ENCODE measurements at regions not wholly inside any gene's neighbourhood (a gene's known extent, or its start where the extent isn't known, plus 50 kb on each side); places are given as distances from the start of the nearest gene placed in this dataset.

GRCh38 chr11:119861160-119861559, 132.2 kb upstream of the NECTIN1 start:
- H3K27ac Mint-ChIP-seq = no peak overlapping the region
- no peak for DNase-seq

More at GRCh38 chr11:119861160-119861559, 132.2 kb upstream of the NECTIN1 start:
- Mint-ChIP-seq H3K4me1 (peaks cover 13 to 16% of the 10 kb centered on the region in 2 experiments), H3K27me3 (ENCODE audit: low read depth) (peaks cover 50% of the 10 kb centered on the region), H3K9me3 (peaks cover 4 to 6% of the 10 kb centered on the region in 2 experiments; a peak in 4 of 5 replicates), H3K4me3 (no peak overlapping the region), H3K36me3 (ENCODE audit: insufficient read depth in 1 of 3, low read depth in 3 of 3) (peaks cover 4 to 6% (median 5%) of the 10 kb centered on the region in 3 experiments; a peak in 4 of 7 replicates)
- Histone ChIP-seq H3K9me3 (ENCODE audit: control insufficient read depth, low read depth, low read length) (no peaks in the 10 kb centered on the region), H3K79me1 (ENCODE audit: insufficient read depth, low read depth, low read length, poor library complexity, severe bottlenecking) (no peaks in the 10 kb centered on the region), H3K4me1 (ENCODE audit: insufficient read depth, low read length) (no peaks in the 10 kb centered on the region), H3K9ac (ENCODE audit: extremely low read depth, insufficient read length, low read length) (no peak overlapping the region), H2BK15ac (ENCODE audit: low read depth, low read length) (no peak overlapping the region), H2BK12ac (ENCODE audit: insufficient read length, low read depth, low read length) (no peak overlapping the region), H4K20me1 (ENCODE audit: control insufficient read depth, insufficient read depth, insufficient read length) (no peaks in the 10 kb centered on the region), H3K18ac (ENCODE audit: insufficient read length, low read depth, low read length) (no peak overlapping the region), H3K4me2 (ENCODE audit: insufficient read depth, insufficient read length, low read length) (no peak overlapping the region), H3K27me3 (ENCODE audit: insufficient read depth, low read length) (no peaks in the 10 kb centered on the region; the same call in 1 of the 2 replicates), H4K91ac (ENCODE audit: insufficient read length, low read depth, low read length) (no peak overlapping the region), H3K27ac (ENCODE audit: insufficient read length, low read depth, low read length) (no peak overlapping the region), H3K56ac (ENCODE audit: insufficient read length, low read depth, low read length) (no peak overlapping the region), H2BK5ac (ENCODE audit: insufficient read length, low read length) (no peak overlapping the region), H4K5ac (ENCODE audit: insufficient read length, low read depth, low read length) (no peak overlapping the region), H3K14ac (ENCODE audit: insufficient read depth, low read length) (no peak overlapping the region), H3K23me2 (ENCODE audit: insufficient read length, low read depth, low read length, poor library complexity, severe bottlenecking) (no peaks in the 10 kb centered on the region), H2AK5ac (ENCODE audit: insufficient read length, low read length) (no peak overlapping the region), H4K8ac (replicated peaks; ENCODE audit: insufficient read length, low read depth, low read length) (no peak overlapping the region), H2AFZ (ENCODE audit: low read length) (no peak overlapping the region), H3K23ac (ENCODE audit: insufficient read length, low read depth, low read length) (no peak overlapping the region), H2BK20ac (ENCODE audit: low read depth, low read length, poor library complexity, severe bottlenecking) (no peak overlapping the region), H3T11ph (ENCODE audit: low read length) (no peak overlapping the region), H2BK120ac (ENCODE audit: low read depth, low read length, poor library complexity, severe bottlenecking) (no peak overlapping the region), H3K4ac (ENCODE audit: low read depth, low read length) (no peak overlapping the region), H3K79me2 (ENCODE audit: insufficient read depth, low read length) (no peaks in the 10 kb centered on the region)
- TF ChIP-seq CTCF (conservative IDR thresholded peaks at IDR 0.05) = no peak
- no CpG with 5 or more reads among the region's 5 CpGs for WGBS (ENCODE audit: extremely low coverage, insufficient read length, low lambda C conversion rate)
